ENCODE measurements at regions not wholly inside any gene's neighbourhood (a gene's known extent, or its start where the extent isn't known, plus 50 kb on each side); places are given as distances from the start of the nearest gene placed in this dataset.

DNA sequence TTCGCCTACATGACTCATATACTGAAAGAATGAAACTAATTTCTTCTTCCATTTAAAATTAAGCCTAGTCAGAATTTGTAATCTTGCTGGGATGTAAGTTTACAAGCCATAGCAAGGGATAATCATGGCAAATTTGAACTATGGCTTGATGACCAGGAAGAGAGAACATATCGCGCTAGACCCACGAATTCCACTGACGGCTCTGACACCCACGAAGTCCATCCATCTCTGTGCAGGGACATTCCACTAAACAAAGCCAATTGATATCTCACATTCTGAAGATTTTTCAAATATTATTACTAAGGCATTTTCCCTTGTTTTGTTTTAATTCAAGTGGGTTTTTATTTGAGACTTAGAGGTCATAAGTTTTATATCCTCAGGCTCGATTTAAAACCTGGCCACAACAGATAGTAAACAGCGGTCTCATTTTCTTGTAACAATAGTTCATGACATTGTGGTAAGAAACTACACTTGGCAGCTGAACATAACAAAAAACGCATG, 113.0 kb downstream of the QPCT start:
- peaks cover 7% of the 10 kb centered on the region for H3K4me1 Mint-ChIP-seq (ENCODE audit: insufficient read depth, unreplicated experiment)
- POLR2A ChIA-PET: no interaction called here
- H3K9me3 Mint-ChIP-seq (ENCODE audit: unreplicated experiment): no peaks in the 10 kb centered on the region
- BruUV-seq (replicated peaks): no TSS peak
- TF ChIP-seq, protein P1, sequence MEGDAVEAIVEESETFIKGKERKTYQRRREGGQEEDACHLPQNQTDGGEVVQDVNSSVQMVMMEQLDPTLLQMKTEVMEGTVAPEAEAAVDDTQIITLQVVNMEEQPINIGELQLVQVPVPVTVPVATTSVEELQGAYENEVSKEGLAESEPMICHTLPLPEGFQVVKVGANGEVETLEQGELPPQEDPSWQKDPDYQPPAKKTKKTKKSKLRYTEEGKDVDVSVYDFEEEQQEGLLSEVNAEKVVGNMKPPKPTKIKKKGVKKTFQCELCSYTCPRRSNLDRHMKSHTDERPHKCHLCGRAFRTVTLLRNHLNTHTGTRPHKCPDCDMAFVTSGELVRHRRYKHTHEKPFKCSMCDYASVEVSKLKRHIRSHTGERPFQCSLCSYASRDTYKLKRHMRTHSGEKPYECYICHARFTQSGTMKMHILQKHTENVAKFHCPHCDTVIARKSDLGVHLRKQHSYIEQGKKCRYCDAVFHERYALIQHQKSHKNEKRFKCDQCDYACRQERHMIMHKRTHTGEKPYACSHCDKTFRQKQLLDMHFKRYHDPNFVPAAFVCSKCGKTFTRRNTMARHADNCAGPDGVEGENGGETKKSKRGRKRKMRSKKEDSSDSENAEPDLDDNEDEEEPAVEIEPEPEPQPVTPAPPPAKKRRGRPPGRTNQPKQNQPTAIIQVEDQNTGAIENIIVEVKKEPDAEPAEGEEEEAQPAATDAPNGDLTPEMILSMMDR (IDR thresholded peaks at IDR 0.05; ENCODE audit: unreplicated experiment): no peak
- no peak overlapping the region for H3K27ac Mint-ChIP-seq (ENCODE audit: low read depth, unreplicated experiment)
- H3K36me3 Mint-ChIP-seq (ENCODE audit: insufficient read depth, unreplicated experiment): no peaks in the 10 kb centered on the region
- DNase-seq (ENCODE audit: unreplicated experiment): no peak
- CTCF ChIA-PET: interaction anchor here (0.7 to 0.8 kb wide), 2 partner anchors 11 to 421 kb away, joined by 3 read pairs; no protein-coding TSS in a partner anchor
- no peak overlapping the region for H3K4me3 Mint-ChIP-seq (ENCODE audit: unreplicated experiment)
- no peaks in the 10 kb centered on the region for H3K27me3 Mint-ChIP-seq (ENCODE audit: insufficient read depth, unreplicated experiment)
- intact Hi-C loops (cut with micrococcal nuclease): no loop called here

GRCh38 chr2:37458133-37458532, 113.7 kb downstream of the QPCT start:
- DNase-seq (ENCODE audit: unreplicated experiment): no peak
- Mint-ChIP-seq H3K36me3 (ENCODE audit: insufficient read depth, unreplicated experiment) (no peaks in the 10 kb centered on the region), H3K4me3 (ENCODE audit: unreplicated experiment) (no peak overlapping the region), H3K27me3 (ENCODE audit: insufficient read depth, unreplicated experiment) (no peaks in the 10 kb centered on the region), H3K27ac (ENCODE audit: low read depth, unreplicated experiment) (no peak overlapping the region), H3K9me3 (ENCODE audit: unreplicated experiment) (no peaks in the 10 kb centered on the region), H3K4me1 (ENCODE audit: insufficient read depth, unreplicated experiment) (peaks cover 7% of the 10 kb centered on the region)
- no TSS peak for BruUV-seq (replicated peaks)
- POLR2A ChIA-PET: no interaction called here
- intact Hi-C loops (cut with micrococcal nuclease): no loop called here
- TF ChIP-seq, protein P1 (IDR thresholded peaks at IDR 0.05; ENCODE audit: unreplicated experiment): no peak
- CTCF ChIA-PET: no interaction called here

GRCh38 chr2:37459095-37459981, 114.9 kb downstream of the QPCT start:
- H3K27ac Mint-ChIP-seq (ENCODE audit: low read depth, unreplicated experiment): no peak overlapping the region
- intact Hi-C loops (cut with micrococcal nuclease): no loop called here
- no peak overlapping the region for H3K4me3 Mint-ChIP-seq (ENCODE audit: unreplicated experiment)
- peaks cover 7% of the 10 kb centered on the region for H3K4me1 Mint-ChIP-seq (ENCODE audit: insufficient read depth, unreplicated experiment)
- BruUV-seq (replicated peaks): no TSS peak
- H3K9me3 Mint-ChIP-seq (ENCODE audit: unreplicated experiment): no peaks in the 10 kb centered on the region
- TF ChIP-seq, protein P1 (IDR thresholded peaks at IDR 0.05; ENCODE audit: unreplicated experiment): no peak
- H3K36me3 Mint-ChIP-seq (ENCODE audit: insufficient read depth, unreplicated experiment): no peaks in the 10 kb centered on the region
- ChIA-PET CTCF (interaction anchor here (0.5 to 1.9 kb wide), 4 partner anchors 14 to 207 kb away, joined by 3 to 6 read pairs (median 4); no protein-coding TSS in a partner anchor), POLR2A (interaction anchor here (1.6 to 2.0 kb wide), 2 partner anchors 15 to 327 kb away, joined by 3 to 5 read pairs; no protein-coding TSS in a partner anchor)
- no peaks in the 10 kb centered on the region for H3K27me3 Mint-ChIP-seq (ENCODE audit: insufficient read depth, unreplicated experiment)
- DNase-seq (ENCODE audit: unreplicated experiment): no peak

- no TSS peak for BruUV-seq (replicated peaks)
- CTCF ChIA-PET: interaction anchor here (1.2 to 1.9 kb wide), 2 partner anchors 12 to 19 kb away, joined by 4 to 6 read pairs; no protein-coding TSS in a partner anchor
- H3K27me3 Mint-ChIP-seq (ENCODE audit: insufficient read depth, unreplicated experiment): no peaks in the 10 kb centered on the region
- POLR2A ChIA-PET: interaction anchor here (1.6 to 2.0 kb wide), 2 partner anchors 13 to 326 kb away, joined by 3 to 5 read pairs; no protein-coding TSS in a partner anchor
- no peaks in the 10 kb centered on the region for H3K36me3 Mint-ChIP-seq (ENCODE audit: insufficient read depth, unreplicated experiment)
- no peak overlapping the region for H3K27ac Mint-ChIP-seq (ENCODE audit: low read depth, unreplicated experiment)
- intact Hi-C loops (cut with micrococcal nuclease): no loop called here
- TF ChIP-seq, protein P1 (IDR thresholded peaks at IDR 0.05; ENCODE audit: unreplicated experiment): no peak
- DNase-seq (ENCODE audit: unreplicated experiment): no peak
- no peak overlapping the region for H3K4me3 Mint-ChIP-seq (ENCODE audit: unreplicated experiment)
- H3K4me1 Mint-ChIP-seq (ENCODE audit: insufficient read depth, unreplicated experiment): peaks cover 7% of the 10 kb centered on the region
- no peaks in the 10 kb centered on the region for H3K9me3 Mint-ChIP-seq (ENCODE audit: unreplicated experiment)
Measured at GRCh38 chr2:37460896-37461229, 116.4 kb downstream of the QPCT start.
